Smooth muscle cell (in vitro differentiated cells): ENCODE measurements at regions not wholly inside any gene's neighbourhood (a gene's known extent, or its start where the extent isn't known, plus 50 kb on each side); places are given as distances from the start of the nearest gene placed in this dataset.
"Not testable (repeated sequence)": the region's sequence is repeated elsewhere in the genome, so short reads cannot be mapped to it uniquely, and the experiment has no call there.

Source experiments
- DNase-seq: peaks from one replicate; lab custom pipeline; 2025; ENCODE audit not compliant: unreplicated experiment; lab: John Stamatoyannopoulos, UW
- H2AFZ ChIP-seq: fragments of 200-600 bp; sonication (generic); 2 replicates; pipeline ENCODE4 v1.6.0; 2016; ENCODE audit warnings: antibody characterized with exemption, low read depth, mild to moderate bottlenecking
- H3F3A ChIP-seq: fragments of 200-600 bp; sonication (generic); 2 replicates; pipeline ENCODE4 v1.6.0; 2017; ENCODE audit warnings: antibody characterized with exemption, low read depth
- H3K27ac ChIP-seq: fragments of 200-600 bp; sonication (generic); 2 replicates; pipeline ENCODE4 v1.5.1; 2016; ENCODE audit warnings: low read depth, mild to moderate bottlenecking
- H3K27me3 ChIP-seq: fragments of 200-600 bp; sonication (generic); 2 replicates; pipeline ENCODE4 v1.6.1; 2016; ENCODE audit warnings: low read depth, mild to moderate bottlenecking
- H3K36me3 ChIP-seq: fragments of 200-600 bp; sonication (generic); 2 replicates; pipeline ENCODE4 v1.5.1; 2016; ENCODE audit warnings: low read depth
- H3K4me1 ChIP-seq: fragments of 200-600 bp; sonication (generic); 2 replicates; pipeline ENCODE4 v1.5.1; 2016; ENCODE audit warnings: low read depth
- H3K4me2 ChIP-seq: fragments of 200-600 bp; sonication (generic); 2 replicates; pipeline ENCODE4 v1.6.0; 2016; ENCODE audit warnings: mild to moderate bottlenecking
- H3K4me3 ChIP-seq: fragments of 200-600 bp; sonication (generic); 2 replicates; pipeline ENCODE4 v1.5.1; 2016; ENCODE audit warnings: mild to moderate bottlenecking
- H3K79me2 ChIP-seq: fragments of 200-600 bp; sonication (generic); 2 replicates; pipeline ENCODE4 v1.6.0; 2016; ENCODE audit warnings: low read depth, mild to moderate bottlenecking
- H3K9ac ChIP-seq: fragments of 200-600 bp; sonication (generic); 2 replicates; pipeline ENCODE4 v1.6.0; 2016; ENCODE audit warnings: low read depth
- H3K9me3 ChIP-seq: fragments of 200-600 bp; sonication (generic); replicated peaks from 2 replicates; pipeline ENCODE4 v1.5.1; 2016; ENCODE audit warnings: low read depth
- H4K20me1 ChIP-seq: fragments of 200-600 bp; sonication (generic); 2 replicates; pipeline ENCODE4 v1.6.0; 2016; ENCODE audit warnings: low read depth
- WGBS: methylation state at CpG from one replicate; pipeline ENCODE4 v1.1.7; 2016; ENCODE audit warnings: low lambda C conversion rate; 5-methylcytosine and 5-hydroxymethylcytosine counted together

- H3K9ac ChIP-seq, H3K4me1 ChIP-seq, H3K9me3 ChIP-seq, H3K4me2 ChIP-seq, H3K4me3 ChIP-seq, H3K79me2 ChIP-seq, H3K36me3 ChIP-seq, DNase-seq, H2AFZ ChIP-seq, H3K27ac ChIP-seq, H3K27me3 ChIP-seq, H3F3A ChIP-seq: not testable (repeated sequence)
- WGBS = 96% methylated on average over 4 of the region's 4 CpGs
- H4K20me1 ChIP-seq = peaks cover 46% of the 10 kb centered on the region
These were observed 305.1 kb downstream of the BCL2L11 start for GRCh38 chr2:111425789-111426201.

GRCh38 chr2:111427346-111427745 is 306.6 kb downstream of the BCL2L11 start:
- H3K79me2 ChIP-seq, H3F3A ChIP-seq, H3K4me3 ChIP-seq, H3K36me3 ChIP-seq, H3K27me3 ChIP-seq, H2AFZ ChIP-seq, H3K4me1 ChIP-seq, DNase-seq, H3K27ac ChIP-seq, H3K4me2 ChIP-seq, H3K9me3 ChIP-seq, H3K9ac ChIP-seq: not testable (repeated sequence)
- H4K20me1 ChIP-seq = peaks cover 49% of the 10 kb centered on the region
- 94% methylated on average over 4 of the region's 4 CpGs for WGBS

- H3K27ac ChIP-seq = peak overlapping the region; percentile 7
- peaks cover 55% of the 10 kb centered on the region for H4K20me1 ChIP-seq
- not testable (repeated sequence) for H3K4me1 ChIP-seq, H3K9me3 ChIP-seq, H3F3A ChIP-seq, H3K4me3 ChIP-seq, DNase-seq, H3K36me3 ChIP-seq, H3K27me3 ChIP-seq, H2AFZ ChIP-seq, H3K4me2 ChIP-seq, H3K9ac ChIP-seq
- H3K79me2 ChIP-seq = peaks cover 11% of the 10 kb centered on the region
- 39% methylated on average over 6 of the region's 6 CpGs for WGBS
These were observed 308.2 kb downstream of the BCL2L11 start for GRCh38 chr2:111428915-111429314.

GRCh38 chr2:111429353-111429752 is 308.6 kb downstream of the BCL2L11 start:
- H3K9me3 ChIP-seq, H3F3A ChIP-seq, H3K9ac ChIP-seq, H3K36me3 ChIP-seq, H3K4me2 ChIP-seq, H3K4me3 ChIP-seq, H3K27me3 ChIP-seq, H2AFZ ChIP-seq, DNase-seq, H3K4me1 ChIP-seq: not testable (repeated sequence)
- Histone ChIP-seq H3K27ac (peak overlapping the region; percentile 7), H3K79me2 (peaks cover 11% of the 10 kb centered on the region), H4K20me1 (peaks cover 60% of the 10 kb centered on the region)
- WGBS = 56% methylated on average over 7 of the region's 8 CpGs

- not testable (repeated sequence) for H3K27me3 ChIP-seq, H3K27ac ChIP-seq, H3K4me2 ChIP-seq, H3K36me3 ChIP-seq, H3K4me3 ChIP-seq, H3K9me3 ChIP-seq, H3F3A ChIP-seq, H3K4me1 ChIP-seq, DNase-seq, H2AFZ ChIP-seq, H3K9ac ChIP-seq
- 42% methylated on average over 7 of the region's 9 CpGs for WGBS
- Histone ChIP-seq H3K79me2 (peaks cover 11% of the 10 kb centered on the region), H4K20me1 (peaks cover 49% of the 10 kb centered on the region)
These were observed 310.3 kb downstream of the BCL2L11 start for GRCh38 chr2:111430817-111431661.

GRCh38 chr2:111432423-111432822 is 311.7 kb downstream of the BCL2L11 start:
- H3K27ac ChIP-seq, H2AFZ ChIP-seq, H3K36me3 ChIP-seq, H3K4me1 ChIP-seq, H3K9me3 ChIP-seq, H3K4me2 ChIP-seq, H3K4me3 ChIP-seq, H3K27me3 ChIP-seq, H3F3A ChIP-seq, H3K9ac ChIP-seq, DNase-seq: not testable (repeated sequence)
- H4K20me1 ChIP-seq = peaks cover 41% of the 10 kb centered on the region
- H3K79me2 ChIP-seq = peaks cover 11% of the 10 kb centered on the region
- WGBS = 83% methylated on average over 3 of the region's 3 CpGs

- DNase-seq, H3K4me1 ChIP-seq, H3K27ac ChIP-seq, H3K9me3 ChIP-seq, H2AFZ ChIP-seq, H3F3A ChIP-seq, H3K36me3 ChIP-seq, H3K27me3 ChIP-seq, H3K4me3 ChIP-seq, H3K4me2 ChIP-seq, H3K9ac ChIP-seq: not testable (repeated sequence)
- Histone ChIP-seq H3K79me2 (peaks cover 11% of the 10 kb centered on the region), H4K20me1 (peaks cover 37% of the 10 kb centered on the region)
- WGBS = 100% methylated on average over 3 of the region's 9 CpGs
These were observed 312.3 kb downstream of the BCL2L11 start for GRCh38 chr2:111432916-111433499.

- not testable (repeated sequence) for H3K27me3 ChIP-seq, H3K79me2 ChIP-seq, H3K27ac ChIP-seq, H2AFZ ChIP-seq, H3K9ac ChIP-seq, H3K4me1 ChIP-seq, DNase-seq, H3K4me2 ChIP-seq, H3K9me3 ChIP-seq, H3F3A ChIP-seq, H3K36me3 ChIP-seq, H3K4me3 ChIP-seq
- H4K20me1 ChIP-seq = peaks cover 30% of the 10 kb centered on the region
- 21% methylated on average over 5 of the region's 5 CpGs for WGBS
These were observed 313.3 kb downstream of the BCL2L11 start for GRCh38 chr2:111433892-111434607.
